HG03571 (cell line): ENCODE measurements at regions not wholly inside any gene's neighbourhood (a gene's known extent, or its start where the extent isn't known, plus 50 kb on each side); places are given as distances from the start of the nearest gene placed in this dataset.
"Not testable (repeated sequence)": the region's sequence is repeated elsewhere in the genome, so short reads cannot be mapped to it uniquely, and the experiment has no call there.

ENCODE experiments used
- ATAC-seq: cut with Tn5 transposase; IDR thresholded peaks from one replicate; pipeline ENCODE4 v1.9.1; 2021; ENCODE audit not compliant: unreplicated experiment

GRCh38 chr5:68838157-68838718 is 255.6 kb upstream of the SLC30A5 start:
- ATAC-seq: no peak

- no peak for ATAC-seq
These were observed 254.7 kb upstream of the SLC30A5 start for GRCh38 chr5:68839019-68839552.

DNA sequence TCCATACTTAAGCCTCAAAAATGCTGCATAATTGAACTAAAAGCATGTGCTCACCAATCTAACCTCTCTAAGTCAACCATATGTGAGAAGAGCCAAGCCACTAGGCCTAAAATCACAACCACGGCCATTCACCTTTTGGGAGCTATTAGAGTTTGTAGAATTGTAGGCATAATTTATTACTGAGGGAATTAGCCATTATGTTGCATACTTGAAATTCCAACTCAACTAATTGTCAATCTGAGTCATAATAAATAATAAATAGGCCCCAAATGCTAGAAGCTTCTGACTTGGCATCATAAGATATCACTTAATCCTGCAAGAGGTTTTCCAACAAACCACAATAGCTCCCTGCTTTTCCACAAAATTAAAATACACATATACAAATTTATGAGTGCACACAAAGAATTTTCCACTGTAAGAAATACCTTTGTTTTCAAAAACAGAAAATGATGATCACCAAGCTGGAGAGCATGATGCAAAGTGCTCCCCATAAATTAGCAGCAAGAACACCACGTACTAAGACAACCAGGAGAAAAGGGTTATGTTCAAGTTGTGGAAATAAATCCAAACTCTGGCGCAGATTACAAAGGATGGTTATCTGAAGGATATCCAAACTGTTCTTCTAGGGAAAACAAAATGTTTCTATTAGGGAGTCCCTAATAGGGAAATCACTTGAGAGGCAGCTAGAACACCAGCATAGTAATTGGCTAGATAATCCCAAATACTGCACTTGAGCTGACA is 250.0 kb upstream of the SLC30A5 start:
- no peak for ATAC-seq

DNA sequence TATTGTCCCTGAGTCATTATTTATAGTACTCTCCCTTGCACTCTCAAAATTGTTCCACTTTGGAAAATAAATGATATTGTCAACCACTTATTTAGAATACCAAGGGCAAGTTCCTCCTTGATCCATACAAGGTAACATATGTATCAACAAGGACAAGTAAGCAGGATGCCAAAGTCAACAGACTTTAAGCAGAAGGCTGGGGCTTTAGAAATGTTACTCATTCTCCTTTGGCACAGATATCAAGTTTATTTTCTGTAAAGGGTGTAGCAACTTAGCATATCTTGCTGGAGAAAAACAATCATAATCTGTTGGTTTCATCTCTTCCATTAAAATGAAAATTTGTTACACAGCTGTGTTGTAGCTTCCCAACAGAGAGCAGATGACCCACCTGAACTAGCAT is 248.7 kb upstream of the SLC30A5 start:
- ATAC-seq: no peak

GRCh38 chr5:68846828-68847227 is 247.0 kb upstream of the SLC30A5 start:
- no peak for ATAC-seq

DNA sequence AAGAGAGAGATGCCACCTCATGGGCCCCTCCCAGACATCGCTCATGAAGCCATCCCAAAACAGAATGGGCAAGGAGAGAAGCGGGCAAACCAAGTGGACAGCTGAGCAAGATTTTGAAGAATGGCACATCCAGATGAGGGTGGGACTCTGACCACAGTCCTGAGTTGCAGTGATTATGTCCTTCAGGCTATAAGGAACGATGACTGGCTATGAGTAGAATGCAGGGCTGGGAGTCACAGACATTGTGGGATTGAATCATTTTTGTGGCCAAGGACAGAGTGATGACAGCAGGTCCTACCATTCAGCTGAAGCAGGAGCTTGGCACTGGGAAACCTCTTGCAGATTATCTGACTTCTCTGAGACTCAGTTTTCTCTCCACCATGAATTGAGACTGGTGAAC is 245.7 kb upstream of the SLC30A5 start:
- ATAC-seq: no peak

DNA sequence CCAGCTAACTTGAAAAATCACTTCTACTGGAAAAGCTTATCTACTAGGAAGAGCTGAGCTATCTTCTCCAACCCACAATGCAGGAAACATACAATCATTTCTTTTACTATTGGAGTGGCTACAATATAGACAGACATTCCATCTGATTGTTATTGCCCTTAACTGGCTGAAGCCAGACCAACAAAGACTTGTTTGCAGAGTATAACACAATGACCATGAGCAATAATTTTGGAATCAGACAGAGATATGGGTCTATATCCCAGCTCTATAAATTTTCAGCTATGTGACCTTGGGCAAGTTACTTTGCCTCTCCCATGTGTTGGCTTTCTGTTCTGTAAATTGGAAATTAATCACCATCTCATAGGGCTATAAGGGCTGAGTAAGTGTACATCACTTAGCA is 244.7 kb upstream of the SLC30A5 start:
- no peak for ATAC-seq

GRCh38 chr5:68849906-68850305 is 243.9 kb upstream of the SLC30A5 start:
- ATAC-seq: no peak

DNA sequence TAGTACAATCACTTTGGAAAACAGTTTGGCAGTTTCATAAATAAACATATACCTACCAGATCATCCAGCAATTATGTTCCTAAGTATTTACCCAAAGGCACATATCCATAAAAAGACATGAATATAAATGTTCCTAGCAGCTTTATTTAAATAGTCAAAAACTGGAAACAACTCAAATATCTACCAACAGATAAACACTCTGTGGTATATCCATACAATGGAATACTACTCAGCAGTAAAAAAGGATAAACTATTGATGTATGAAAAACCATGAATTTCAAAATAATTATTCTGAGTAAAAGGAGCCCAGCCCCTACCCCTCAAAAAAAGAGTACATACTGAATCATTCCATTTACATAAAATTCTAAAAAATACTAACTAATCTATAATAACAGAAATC is 232.7 kb upstream of the SLC30A5 start:
- no peak for ATAC-seq

DNA sequence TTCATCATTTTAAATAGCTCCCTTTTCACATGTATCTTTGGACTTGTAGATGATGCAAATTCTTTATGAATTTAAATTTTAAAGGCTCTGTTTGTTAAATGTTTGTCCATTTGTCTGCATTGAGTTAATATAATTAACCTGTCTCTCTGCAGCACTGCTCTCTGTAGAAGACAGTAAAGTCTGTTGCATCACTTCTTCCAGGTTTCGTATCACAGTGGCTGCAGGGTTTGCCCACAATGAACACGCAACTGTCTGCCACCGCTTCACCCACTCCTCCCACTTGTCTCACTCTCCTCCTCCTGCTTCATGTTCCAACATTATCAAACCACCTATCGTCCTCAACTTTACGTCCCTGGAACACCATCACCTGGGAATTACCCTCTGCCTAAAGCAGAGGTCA is 231.3 kb upstream of the SLC30A5 start:
- no peak for ATAC-seq

DNA sequence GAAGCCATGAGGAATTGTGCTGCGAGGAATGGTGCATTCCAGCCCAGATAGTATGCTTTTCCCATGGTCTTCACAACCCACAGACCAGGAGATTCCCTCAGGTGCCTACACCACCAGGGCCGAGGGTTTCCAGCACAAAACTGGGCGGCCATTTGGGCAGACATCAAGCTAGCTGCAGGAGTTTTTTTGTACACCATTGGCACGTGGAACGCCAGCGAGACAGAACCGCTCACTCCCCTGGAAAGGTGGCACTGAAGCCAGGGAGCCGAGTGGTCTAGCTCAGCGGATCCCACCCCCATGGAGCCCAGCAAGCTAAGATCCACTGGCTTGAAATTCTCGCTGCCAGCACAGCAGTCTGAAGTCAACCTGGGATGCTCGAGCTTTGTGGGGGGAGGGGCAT is 228.6 kb upstream of the SLC30A5 start:
- not testable (repeated sequence) for ATAC-seq

GRCh38 chr5:68872088-68872839 is 221.6 kb upstream of the SLC30A5 start:
- ATAC-seq: no peak

DNA sequence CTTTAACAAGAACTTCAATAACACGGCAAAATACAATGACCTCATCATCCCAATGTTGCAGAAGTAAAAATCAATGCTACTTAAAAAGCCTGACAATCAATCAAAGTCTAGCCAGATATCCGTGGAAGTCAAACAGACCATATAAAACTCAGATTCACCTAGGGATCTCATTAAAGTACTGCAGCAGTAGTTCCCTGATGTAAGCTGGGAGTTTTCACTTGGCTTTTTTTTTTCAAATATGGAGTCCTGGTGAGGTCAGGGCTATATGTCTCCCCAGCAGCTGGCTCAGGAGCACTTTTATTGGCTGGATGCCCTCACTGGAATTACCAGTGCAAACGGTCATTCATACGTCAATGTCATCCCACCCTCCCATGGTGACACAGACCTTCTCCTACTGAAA is 220.6 kb upstream of the SLC30A5 start:
- ATAC-seq: no peak

DNA sequence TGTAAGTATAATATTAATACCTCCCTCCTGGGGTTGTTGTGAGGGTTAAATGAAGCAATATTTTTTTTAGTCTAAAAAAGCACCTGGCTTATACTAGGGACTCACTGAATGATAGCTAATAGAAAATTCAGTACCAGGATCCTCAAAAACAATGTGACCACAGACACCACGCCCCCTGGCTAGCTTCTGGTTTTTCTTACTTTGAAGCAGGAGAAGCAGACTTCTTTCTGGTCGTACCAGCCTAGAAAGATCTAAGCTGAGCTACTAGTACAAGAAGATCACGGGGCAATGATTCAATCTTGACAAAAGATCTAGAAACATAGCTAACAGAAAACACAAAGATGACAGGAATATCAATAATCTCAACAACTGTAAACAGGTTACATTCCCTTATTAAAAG is 218.5 kb upstream of the SLC30A5 start:
- ATAC-seq: no peak

DNA sequence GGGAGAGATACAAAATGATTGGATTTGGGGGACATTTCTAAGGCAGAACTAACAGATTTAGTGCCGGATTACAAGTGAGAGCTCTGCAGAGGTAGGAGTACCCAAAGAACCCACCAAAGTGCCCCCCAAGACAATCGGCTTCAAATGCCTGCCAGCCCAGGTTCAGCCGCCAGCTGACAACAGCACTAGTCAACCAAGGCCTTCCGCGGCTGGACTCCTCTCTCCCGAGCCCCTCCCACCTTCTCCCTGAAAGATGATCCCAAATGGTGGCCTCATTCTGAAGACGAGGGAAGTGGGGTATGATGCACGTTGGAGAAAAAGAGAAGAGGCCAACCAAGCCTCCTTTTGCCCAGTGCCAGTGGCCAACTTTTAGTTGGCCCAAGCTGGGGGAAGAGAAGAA is 210.4 kb upstream of the SLC30A5 start:
- ATAC-seq: no peak

GRCh38 chr5:68884144-68884754 is 209.6 kb upstream of the SLC30A5 start:
- no peak for ATAC-seq

DNA sequence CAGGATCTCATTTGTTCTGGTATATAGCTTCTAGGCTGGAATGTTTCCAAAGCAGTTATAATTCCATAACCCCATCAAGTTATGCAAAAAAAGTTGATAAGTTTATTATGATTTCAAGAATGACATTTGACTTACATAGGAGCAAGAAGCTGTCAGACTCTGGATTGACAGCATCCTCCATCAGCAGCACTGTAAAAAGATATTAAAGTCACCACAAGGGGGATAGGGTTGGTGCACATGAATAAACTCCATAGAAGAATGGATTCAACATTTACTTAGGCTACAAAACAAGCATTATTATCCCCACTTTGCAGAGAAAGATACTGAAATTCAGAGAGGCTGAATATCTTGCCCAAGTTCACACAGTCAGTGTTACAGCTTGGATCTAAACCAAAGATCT is 208.9 kb upstream of the SLC30A5 start:
- ATAC-seq: no peak

- ATAC-seq: no peak
These were observed 207.0 kb upstream of the SLC30A5 start for GRCh38 chr5:68886814-68887213.

DNA sequence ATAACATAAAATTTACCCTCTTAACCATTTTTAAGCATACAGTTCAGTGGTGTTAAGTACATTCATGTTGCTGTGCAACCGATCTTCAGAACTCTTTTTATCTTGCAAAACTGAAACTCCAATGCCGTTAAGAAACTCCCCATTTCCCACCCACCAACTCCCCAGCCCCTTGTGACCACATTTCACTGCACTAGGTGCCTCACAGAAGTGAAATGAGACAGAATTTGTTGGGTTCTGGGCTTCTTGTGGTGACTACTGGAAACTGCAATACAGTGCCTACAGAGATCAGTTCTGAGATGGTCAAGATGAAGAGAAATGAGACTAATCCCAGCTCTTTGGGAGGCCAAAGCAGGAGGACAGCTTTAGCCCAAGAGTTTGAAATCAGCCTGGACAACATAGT is 202.1 kb upstream of the SLC30A5 start:
- no peak for ATAC-seq

- ATAC-seq: no peak
These were observed 199.1 kb upstream of the SLC30A5 start for GRCh38 chr5:68894673-68895072.

GRCh38 chr5:68898951-68899471 is 194.8 kb upstream of the SLC30A5 start:
- no peak for ATAC-seq
